ENCODE measurements at regions not wholly inside any gene's neighbourhood (a gene's known extent, or its start where the extent isn't known, plus 50 kb on each side); places are given as distances from the start of the nearest gene placed in this dataset.

DNA sequence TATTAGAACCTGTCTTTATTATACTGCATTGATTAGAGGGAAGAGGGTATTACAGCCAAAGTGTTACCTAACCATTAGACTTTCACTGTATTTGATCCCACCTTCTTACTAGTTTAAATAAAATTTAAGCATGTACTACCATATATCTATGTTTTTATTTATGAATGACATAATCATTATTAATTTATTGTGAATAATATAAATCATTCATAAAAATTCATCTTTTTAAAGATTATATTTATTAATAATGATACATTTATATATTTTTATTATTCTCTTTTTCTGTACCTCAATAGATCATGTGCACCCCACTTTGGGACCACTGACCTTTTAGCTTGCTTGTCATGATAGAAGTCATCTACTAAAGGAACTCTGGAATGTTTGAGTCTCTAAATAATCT, 223.5 kb upstream of the MARCKS start:
- Histone ChIP-seq H3K36me3 (ENCODE audit: control insufficient read depth, insufficient read depth, low read length) (no peaks in the 10 kb centered on the region), H3K27me3 (ENCODE audit: control insufficient read depth, insufficient read depth, low read length) (no peaks in the 10 kb centered on the region), H3K4me3 (ENCODE audit: low read depth, low read length) (no peak overlapping the region)
- ChIA-PET CTCF (no interaction called here), POLR2A (no interaction called here)
- TF ChIP-seq, protein P1, sequence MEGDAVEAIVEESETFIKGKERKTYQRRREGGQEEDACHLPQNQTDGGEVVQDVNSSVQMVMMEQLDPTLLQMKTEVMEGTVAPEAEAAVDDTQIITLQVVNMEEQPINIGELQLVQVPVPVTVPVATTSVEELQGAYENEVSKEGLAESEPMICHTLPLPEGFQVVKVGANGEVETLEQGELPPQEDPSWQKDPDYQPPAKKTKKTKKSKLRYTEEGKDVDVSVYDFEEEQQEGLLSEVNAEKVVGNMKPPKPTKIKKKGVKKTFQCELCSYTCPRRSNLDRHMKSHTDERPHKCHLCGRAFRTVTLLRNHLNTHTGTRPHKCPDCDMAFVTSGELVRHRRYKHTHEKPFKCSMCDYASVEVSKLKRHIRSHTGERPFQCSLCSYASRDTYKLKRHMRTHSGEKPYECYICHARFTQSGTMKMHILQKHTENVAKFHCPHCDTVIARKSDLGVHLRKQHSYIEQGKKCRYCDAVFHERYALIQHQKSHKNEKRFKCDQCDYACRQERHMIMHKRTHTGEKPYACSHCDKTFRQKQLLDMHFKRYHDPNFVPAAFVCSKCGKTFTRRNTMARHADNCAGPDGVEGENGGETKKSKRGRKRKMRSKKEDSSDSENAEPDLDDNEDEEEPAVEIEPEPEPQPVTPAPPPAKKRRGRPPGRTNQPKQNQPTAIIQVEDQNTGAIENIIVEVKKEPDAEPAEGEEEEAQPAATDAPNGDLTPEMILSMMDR (IDR thresholded peaks at IDR 0.05; ENCODE audit: insufficient read depth, low read depth, low read length) = no peak
- no peak for DNase-seq (ENCODE audit: low read depth)

DNA sequence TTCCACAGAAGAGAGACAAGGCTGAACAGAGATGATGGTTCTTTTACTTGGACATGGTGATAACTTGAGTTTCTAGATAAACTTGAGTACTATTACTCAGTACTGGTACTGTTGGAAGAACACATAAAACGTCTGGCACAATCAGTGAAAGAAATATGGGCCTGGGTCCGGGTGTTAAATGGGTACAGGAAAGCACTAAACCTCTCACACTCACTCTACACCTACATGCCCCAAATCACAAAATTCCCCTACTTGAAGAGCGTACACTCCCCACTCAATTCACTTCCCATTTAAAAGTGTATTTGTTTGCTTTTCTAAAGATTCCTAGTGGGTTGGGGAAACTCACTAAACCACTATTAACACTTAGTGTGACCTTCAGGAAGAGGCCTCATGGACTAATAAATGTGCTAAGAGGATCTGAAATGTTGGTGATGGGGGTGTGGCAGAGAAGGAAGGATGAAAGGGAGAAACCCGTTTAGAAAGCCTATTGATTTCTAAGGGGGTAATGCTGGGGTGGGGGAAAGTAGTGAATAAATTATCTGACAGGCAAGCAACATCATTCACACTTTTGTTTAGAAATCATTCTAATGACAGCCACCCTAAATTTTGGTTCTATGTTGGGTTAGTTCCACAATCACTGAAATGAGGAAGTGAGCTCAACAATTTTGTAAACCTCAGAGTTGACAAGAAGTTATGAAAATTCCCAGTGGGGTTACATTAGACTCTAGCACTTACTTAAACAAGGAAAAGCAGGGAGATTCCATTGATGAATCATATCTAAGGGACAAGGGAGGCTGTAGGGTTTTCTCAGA, 222.6 kb upstream of the MARCKS start:
- TF ChIP-seq, protein P1 (IDR thresholded peaks at IDR 0.05; ENCODE audit: insufficient read depth, low read depth, low read length) = no peak
- CTCF ChIA-PET = no interaction called here
- Histone ChIP-seq H3K27me3 (ENCODE audit: control insufficient read depth, insufficient read depth, low read length) (no peaks in the 10 kb centered on the region), H3K36me3 (ENCODE audit: control insufficient read depth, insufficient read depth, low read length) (no peaks in the 10 kb centered on the region), H3K4me3 (ENCODE audit: low read depth, low read length) (no peak overlapping the region)
- POLR2A ChIA-PET = no interaction called here
- no peak for DNase-seq (ENCODE audit: low read depth)

DNA sequence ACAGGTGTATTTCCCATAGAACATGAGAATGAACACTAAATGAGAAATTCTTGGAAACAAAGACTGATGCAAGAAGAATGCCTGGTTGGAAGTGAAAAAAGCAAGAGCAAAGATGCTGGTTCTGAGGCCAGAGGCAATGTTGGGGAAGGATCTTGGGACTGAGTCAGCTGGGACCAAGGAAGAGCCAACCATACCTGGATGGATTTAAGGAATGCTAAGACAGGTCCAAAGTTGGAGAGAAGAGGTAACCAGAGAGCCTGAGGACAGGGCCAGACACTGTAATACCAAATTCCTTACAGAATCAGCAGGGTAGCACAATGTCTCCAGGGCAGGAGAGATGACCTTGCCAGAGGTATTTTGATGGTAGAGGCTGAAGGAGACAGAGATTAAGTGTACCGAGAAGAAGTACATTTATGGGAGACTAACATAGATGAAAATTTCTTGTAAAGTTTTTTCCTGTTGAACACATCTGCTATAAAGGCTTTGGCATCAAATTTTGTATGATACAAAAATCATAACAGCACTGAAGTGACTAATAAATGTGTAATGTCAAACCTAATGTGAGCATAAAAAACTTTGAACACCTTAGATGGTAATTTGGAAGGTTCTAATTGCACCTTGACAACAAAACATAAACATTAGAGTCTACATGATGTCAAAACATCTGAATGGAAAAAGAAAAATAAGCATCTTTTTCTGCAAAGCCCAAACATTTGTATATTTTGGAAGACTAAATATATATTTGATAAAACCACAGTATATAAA, 221.7 kb upstream of the MARCKS start:
- ChIA-PET CTCF (interaction anchor here (1.5 kb wide), 1 partner anchor 223 kb away, joined by 4 read pairs; no protein-coding TSS in a partner anchor), POLR2A (no interaction called here)
- TF ChIP-seq, protein P1 (IDR thresholded peaks at IDR 0.05; ENCODE audit: insufficient read depth, low read depth, low read length) = no peak
- H3K4me3 ChIP-seq (ENCODE audit: low read depth, low read length) = no peak overlapping the region
- no peaks in the 10 kb centered on the region for H3K36me3 ChIP-seq (ENCODE audit: control insufficient read depth, insufficient read depth, low read length)
- H3K27me3 ChIP-seq (ENCODE audit: control insufficient read depth, insufficient read depth, low read length) = no peaks in the 10 kb centered on the region
- DNase-seq (ENCODE audit: low read depth) = no peak

DNA sequence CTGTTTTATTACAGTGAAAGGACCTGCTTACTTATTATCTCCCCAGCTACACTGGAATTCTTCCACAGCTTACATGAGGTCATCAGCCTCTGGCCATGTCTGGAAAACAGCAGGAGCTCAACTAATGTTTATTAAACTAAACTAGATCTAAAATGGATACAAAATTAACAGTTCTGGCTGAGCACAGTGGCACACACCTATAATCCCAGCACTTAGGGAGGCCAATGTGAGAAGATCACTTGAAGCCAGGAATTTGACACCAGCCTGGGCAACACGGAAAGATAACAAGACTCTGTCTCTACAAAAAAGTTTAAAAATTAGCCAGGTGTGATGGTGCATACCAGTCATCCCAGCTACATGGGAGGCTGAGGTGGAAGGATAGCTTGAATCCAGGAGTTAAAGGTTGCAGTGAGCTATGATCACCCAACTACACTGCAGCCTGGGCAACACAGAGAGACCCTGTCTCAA, 220.8 kb upstream of the MARCKS start:
- H3K4me3 ChIP-seq (ENCODE audit: low read depth, low read length) = no peak overlapping the region
- H3K27me3 ChIP-seq (ENCODE audit: control insufficient read depth, insufficient read depth, low read length) = no peaks in the 10 kb centered on the region
- H3K36me3 ChIP-seq (ENCODE audit: control insufficient read depth, insufficient read depth, low read length) = no peaks in the 10 kb centered on the region
- DNase-seq (ENCODE audit: low read depth) = no peak
- ChIA-PET POLR2A (interaction anchor here (0.6 kb wide), 1 partner anchor 767 kb away, joined by 3 read pairs; no protein-coding TSS in a partner anchor), CTCF (interaction anchor here (1.5 kb wide), 1 partner anchor 222 kb away, joined by 4 read pairs; no protein-coding TSS in a partner anchor)
- TF ChIP-seq, protein P1 (IDR thresholded peaks at IDR 0.05; ENCODE audit: insufficient read depth, low read depth, low read length) = no peak

DNA sequence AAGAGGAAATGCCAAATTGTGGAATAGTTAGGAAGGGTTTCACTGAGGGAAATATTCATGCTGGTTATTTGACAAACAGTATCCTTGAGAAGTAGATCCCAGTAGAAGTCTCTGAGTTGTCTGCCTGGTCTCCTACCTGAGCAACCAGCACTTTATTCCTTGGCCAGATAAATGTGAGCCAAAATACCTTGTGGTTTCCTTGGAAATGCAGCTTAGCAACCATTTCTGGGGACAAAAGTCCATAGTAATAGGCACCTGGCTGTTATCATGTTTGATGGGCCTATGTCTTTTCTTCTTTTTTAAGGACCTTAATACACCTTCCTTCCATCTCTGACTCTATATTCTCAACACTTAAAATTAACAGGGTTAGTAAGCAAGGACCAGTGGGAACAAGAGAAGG, 217.1 kb upstream of the MARCKS start:
- TF ChIP-seq, protein P1 (IDR thresholded peaks at IDR 0.05; ENCODE audit: insufficient read depth, low read depth, low read length) = no peak
- Histone ChIP-seq H3K4me3 (ENCODE audit: low read depth, low read length) (no peak overlapping the region), H3K27me3 (ENCODE audit: control insufficient read depth, insufficient read depth, low read length) (no peaks in the 10 kb centered on the region), H3K36me3 (ENCODE audit: control insufficient read depth, insufficient read depth, low read length) (no peaks in the 10 kb centered on the region)
- ChIA-PET CTCF (no interaction called here), POLR2A (no interaction called here)
- no peak for DNase-seq (ENCODE audit: low read depth)

Data from BJ (cell line).